Upper lobe of left lung (tissue), 4 donors: ENCODE measurements at regions not wholly inside any gene's neighbourhood (a gene's known extent, or its start where the extent isn't known, plus 50 kb on each side); places are given as distances from the start of the nearest gene placed in this dataset.

Experiments
- CTCF ChIP-seq, 6 experiments: fragments of 450-650 bp in 4 of 6; fragments of 200-600 bp in 2 of 6; sonication (generic) in 2 of 6; IDR thresholded peaks; one replicate each; pipeline ENCODE4 v1.5.1; 2016 to 2019; ENCODE audit warnings: antibody characterized with exemption in 6 of 6
- EP300 ChIP-seq, 4 donors: sonication (generic); formaldehyde crosslinking; IDR thresholded peaks; one replicate each; pipeline ENCODE4 v1.5.1; 2017; ENCODE audit warnings: antibody characterized with exemption in 4 of 4, control low read depth in 2 of 4
- POLR2A ChIP-seq, 4 donors: fragments of 450-650 bp; IDR thresholded peaks; one replicate each; pipeline ENCODE4 v1.5.1; 2016 to 2017; ENCODE audit warnings: antibody characterized with exemption in 4 of 4, mild to moderate bottlenecking in 2 of 4
- POLR2AphosphoS5 ChIP-seq, 2 donors: sonication (generic); formaldehyde crosslinking; IDR thresholded peaks; one replicate each; pipeline ENCODE4 v1.5.1; 2017; ENCODE audit warnings: antibody characterized with exemption in 2 of 2

GRCh38 chr19:28990522-28990921 lies 222.4 kb downstream of the UQCRFS1 start:
- TF ChIP-seq CTCF (IDR thresholded peaks at IDR 0.05), result no peak
- TF ChIP-seq EP300 (IDR thresholded peaks at IDR 0.05), result no peak
- TF ChIP-seq POLR2AphosphoS5 (IDR thresholded peaks at IDR 0.05), result no peak
- TF ChIP-seq POLR2A (IDR thresholded peaks at IDR 0.05), result no peak
